ENCODE measurements at regions not wholly inside any gene's neighbourhood (a gene's known extent, or its start where the extent isn't known, plus 50 kb on each side); places are given as distances from the start of the nearest gene placed in this dataset.

- Histone ChIP-seq H3K27me3 (ENCODE audit: low read depth, low read length) (no peaks in the 10 kb centered on the region), H3K4me1 (ENCODE audit: control insufficient read depth in 1 of 2, insufficient read depth in 2 of 2, low read length in 2 of 2) (no peaks in the 10 kb centered on the region), H3K27ac (ENCODE audit: low read length) (no peak overlapping the region), H3K9me3 (ENCODE audit: control insufficient read depth in 1 of 2, low read length in 2 of 2) (no peaks in the 10 kb centered on the region), H3K36me3 (ENCODE audit: control insufficient read depth in 1 of 2, insufficient read depth in 2 of 2, low read length in 2 of 2) (no peaks in the 10 kb centered on the region), H3K4me3 (ENCODE audit: low read depth in 1 of 2, low read length in 2 of 2) (no peak overlapping the region)
These were observed 771.2 kb upstream of the ARRDC4 start for GRCh38 chr15:97189162-97189780.

- H3K36me3 ChIP-seq (ENCODE audit: control insufficient read depth in 1 of 2, insufficient read depth in 2 of 2, low read length in 2 of 2) = no peaks in the 10 kb centered on the region
- H3K4me3 ChIP-seq (ENCODE audit: low read depth in 1 of 2, low read length in 2 of 2) = no peak overlapping the region
- H3K4me1 ChIP-seq (ENCODE audit: control insufficient read depth in 1 of 2, insufficient read depth in 2 of 2, low read length in 2 of 2) = no peaks in the 10 kb centered on the region
- no peaks in the 10 kb centered on the region for H3K27me3 ChIP-seq (ENCODE audit: low read depth, low read length)
- no peak overlapping the region for H3K27ac ChIP-seq (ENCODE audit: low read length)
- H3K9me3 ChIP-seq (ENCODE audit: control insufficient read depth in 1 of 2, low read length in 2 of 2) = no peaks in the 10 kb centered on the region
These were observed 765.8 kb upstream of the ARRDC4 start for GRCh38 chr15:97194750-97195149.

- Histone ChIP-seq H3K9me3 (ENCODE audit: control insufficient read depth in 1 of 2, low read length in 2 of 2) (no peaks in the 10 kb centered on the region), H3K4me1 (ENCODE audit: control insufficient read depth in 1 of 2, insufficient read depth in 2 of 2, low read length in 2 of 2) (no peaks in the 10 kb centered on the region), H3K4me3 (ENCODE audit: low read depth in 1 of 2, low read length in 2 of 2) (no peak overlapping the region), H3K27me3 (ENCODE audit: low read depth, low read length) (no peaks in the 10 kb centered on the region), H3K36me3 (ENCODE audit: control insufficient read depth in 1 of 2, insufficient read depth in 2 of 2, low read length in 2 of 2) (no peaks in the 10 kb centered on the region), H3K27ac (ENCODE audit: low read length) (no peak overlapping the region)
These were observed 764.2 kb upstream of the ARRDC4 start for GRCh38 chr15:97196048-97197014.

- no peaks in the 10 kb centered on the region for H3K4me1 ChIP-seq (ENCODE audit: control insufficient read depth in 1 of 2, insufficient read depth in 2 of 2, low read length in 2 of 2)
- H3K36me3 ChIP-seq (ENCODE audit: control insufficient read depth in 1 of 2, insufficient read depth in 2 of 2, low read length in 2 of 2) = no peaks in the 10 kb centered on the region
- H3K9me3 ChIP-seq (ENCODE audit: control insufficient read depth in 1 of 2, low read length in 2 of 2) = no peaks in the 10 kb centered on the region
- H3K27ac ChIP-seq (ENCODE audit: low read length) = no peak overlapping the region
- H3K27me3 ChIP-seq (ENCODE audit: low read depth, low read length) = no peaks in the 10 kb centered on the region
- H3K4me3 ChIP-seq (ENCODE audit: low read depth in 1 of 2, low read length in 2 of 2) = no peak overlapping the region
These were observed 761.0 kb upstream of the ARRDC4 start for GRCh38 chr15:97199393-97200051.

GRCh38 chr15:97200161-97200560 is 760.3 kb upstream of the ARRDC4 start:
- H3K4me1 ChIP-seq (ENCODE audit: control insufficient read depth in 1 of 2, insufficient read depth in 2 of 2, low read length in 2 of 2) = no peaks in the 10 kb centered on the region
- H3K27ac ChIP-seq (ENCODE audit: low read length) = no peak overlapping the region
- no peaks in the 10 kb centered on the region for H3K36me3 ChIP-seq (ENCODE audit: control insufficient read depth in 1 of 2, insufficient read depth in 2 of 2, low read length in 2 of 2)
- no peak overlapping the region for H3K4me3 ChIP-seq (ENCODE audit: low read depth in 1 of 2, low read length in 2 of 2)
- H3K27me3 ChIP-seq (ENCODE audit: low read depth, low read length) = no peaks in the 10 kb centered on the region
- no peaks in the 10 kb centered on the region for H3K9me3 ChIP-seq (ENCODE audit: control insufficient read depth in 1 of 2, low read length in 2 of 2)

- Histone ChIP-seq H3K4me3 (ENCODE audit: low read depth in 1 of 2, low read length in 2 of 2) (no peak overlapping the region), H3K27ac (ENCODE audit: low read length) (no peak overlapping the region), H3K9me3 (ENCODE audit: control insufficient read depth in 1 of 2, low read length in 2 of 2) (no peaks in the 10 kb centered on the region), H3K27me3 (ENCODE audit: low read depth, low read length) (no peaks in the 10 kb centered on the region), H3K4me1 (ENCODE audit: control insufficient read depth in 1 of 2, insufficient read depth in 2 of 2, low read length in 2 of 2) (no peaks in the 10 kb centered on the region), H3K36me3 (ENCODE audit: control insufficient read depth in 1 of 2, insufficient read depth in 2 of 2, low read length in 2 of 2) (no peaks in the 10 kb centered on the region)
These were observed 750.2 kb upstream of the ARRDC4 start for GRCh38 chr15:97210277-97210676.

- H3K27me3 ChIP-seq (ENCODE audit: low read depth, low read length) = no peaks in the 10 kb centered on the region
- no peaks in the 10 kb centered on the region for H3K9me3 ChIP-seq (ENCODE audit: control insufficient read depth in 1 of 2, low read length in 2 of 2)
- H3K4me3 ChIP-seq (ENCODE audit: low read depth in 1 of 2, low read length in 2 of 2) = no peak overlapping the region
- H3K36me3 ChIP-seq (ENCODE audit: control insufficient read depth in 1 of 2, insufficient read depth in 2 of 2, low read length in 2 of 2) = no peaks in the 10 kb centered on the region
- H3K4me1 ChIP-seq (ENCODE audit: control insufficient read depth in 1 of 2, insufficient read depth in 2 of 2, low read length in 2 of 2) = no peaks in the 10 kb centered on the region
- no peak overlapping the region for H3K27ac ChIP-seq (ENCODE audit: low read length)
These were observed 744.9 kb upstream of the ARRDC4 start for GRCh38 chr15:97215629-97216028.

- no peak overlapping the region for H3K4me3 ChIP-seq (ENCODE audit: low read depth in 1 of 2, low read length in 2 of 2)
- H3K27ac ChIP-seq (ENCODE audit: low read length) = no peak overlapping the region
- H3K27me3 ChIP-seq (ENCODE audit: low read depth, low read length) = no peaks in the 10 kb centered on the region
- H3K4me1 ChIP-seq (ENCODE audit: control insufficient read depth in 1 of 2, insufficient read depth in 2 of 2, low read length in 2 of 2) = no peaks in the 10 kb centered on the region
- peaks cover 0 to 2% of the 10 kb centered on the region in 2 donors for H3K9me3 ChIP-seq (ENCODE audit: control insufficient read depth in 1 of 2, low read length in 2 of 2)
- H3K36me3 ChIP-seq (ENCODE audit: control insufficient read depth in 1 of 2, insufficient read depth in 2 of 2, low read length in 2 of 2) = no peaks in the 10 kb centered on the region
These were observed 736.3 kb upstream of the ARRDC4 start for GRCh38 chr15:97224191-97224641.

GRCh38 chr15:97234851-97235610 is 725.5 kb upstream of the ARRDC4 start:
- no peaks in the 10 kb centered on the region for H3K36me3 ChIP-seq (ENCODE audit: control insufficient read depth in 1 of 2, insufficient read depth in 2 of 2, low read length in 2 of 2)
- H3K27me3 ChIP-seq (ENCODE audit: low read depth, low read length) = no peaks in the 10 kb centered on the region
- H3K27ac ChIP-seq (ENCODE audit: low read length) = no peak overlapping the region
- peaks cover 0 to 3% of the 10 kb centered on the region in 2 donors for H3K4me1 ChIP-seq (ENCODE audit: control insufficient read depth in 1 of 2, insufficient read depth in 2 of 2, low read length in 2 of 2)
- H3K9me3 ChIP-seq (ENCODE audit: control insufficient read depth in 1 of 2, low read length in 2 of 2) = no peaks in the 10 kb centered on the region
- no peak overlapping the region for H3K4me3 ChIP-seq (ENCODE audit: low read depth in 1 of 2, low read length in 2 of 2)

GRCh38 chr15:97235611-97235985 is 724.9 kb upstream of the ARRDC4 start:
- peaks cover 0 to 3% of the 10 kb centered on the region in 2 donors for H3K4me1 ChIP-seq (ENCODE audit: control insufficient read depth in 1 of 2, insufficient read depth in 2 of 2, low read length in 2 of 2)
- no peaks in the 10 kb centered on the region for H3K27me3 ChIP-seq (ENCODE audit: low read depth, low read length)
- H3K9me3 ChIP-seq (ENCODE audit: control insufficient read depth in 1 of 2, low read length in 2 of 2) = no peaks in the 10 kb centered on the region
- H3K4me3 ChIP-seq (ENCODE audit: low read depth in 1 of 2, low read length in 2 of 2) = no peak overlapping the region
- H3K36me3 ChIP-seq (ENCODE audit: control insufficient read depth in 1 of 2, insufficient read depth in 2 of 2, low read length in 2 of 2) = no peaks in the 10 kb centered on the region
- H3K27ac ChIP-seq (ENCODE audit: low read length) = no peak overlapping the region

- no peaks in the 10 kb centered on the region for H3K9me3 ChIP-seq (ENCODE audit: control insufficient read depth in 1 of 2, low read length in 2 of 2)
- no peaks in the 10 kb centered on the region for H3K27me3 ChIP-seq (ENCODE audit: low read depth, low read length)
- no peak overlapping the region for H3K27ac ChIP-seq (ENCODE audit: low read length)
- H3K36me3 ChIP-seq (ENCODE audit: control insufficient read depth in 1 of 2, insufficient read depth in 2 of 2, low read length in 2 of 2) = no peaks in the 10 kb centered on the region
- H3K4me1 ChIP-seq (ENCODE audit: control insufficient read depth in 1 of 2, insufficient read depth in 2 of 2, low read length in 2 of 2) = peaks cover 0 to 3% of the 10 kb centered on the region in 2 donors
- H3K4me3 ChIP-seq (ENCODE audit: low read depth in 1 of 2, low read length in 2 of 2) = no peak overlapping the region
These were observed 724.4 kb upstream of the ARRDC4 start for GRCh38 chr15:97236140-97236539.
